B cell (primary cell): ENCODE measurements at regions not wholly inside any gene's neighbourhood (a gene's known extent, or its start where the extent isn't known, plus 50 kb on each side); places are given as distances from the start of the nearest gene placed in this dataset.

ENCODE experiments used
- ATAC-seq: fragments of 200-7000 bp; cut with Tn5 transposase; one replicate; pipeline ENCODE4 v1.10.0; 2021; ENCODE audit warnings: low read depth, mild to moderate bottlenecking, moderate number of reproducible peaks, moderate library complexity
- CTCF ChIA-PET: fragments of 350-600 bp; sonication (Branson Sonifier 250); formaldehyde crosslinking; loops from one replicate; lab custom pipeline; 2021; ENCODE audit warnings: antibody characterized with exemption, inconsistent platforms; lab: Charles Lee
- POLR2A ChIA-PET: fragments of 350-600 bp; sonication (Branson Sonifier 250); formaldehyde crosslinking; loops from one replicate; lab custom pipeline; 2021; ENCODE audit warnings: antibody characterized with exemption; lab: Charles Lee
- DNase-seq: peaks from one replicate; pipeline ENCODE4 v3.0.0; 2013
- H2AFZ ChIP-seq: 2 replicates; pipeline ENCODE4 v1.6.1; 2012; ENCODE audit warnings: mild to moderate bottlenecking, low read depth, low read length; ENCODE audit not compliant: insufficient read depth, poor library complexity, severe bottlenecking
- H3K27ac ChIP-seq, 2 donors: 1 replicate in 1 of 2; 2 replicates in 1 of 2; pipeline ENCODE4 v1.5.1; 2012 to 2013; ENCODE audit warnings: low read length in 2 of 2, mild to moderate bottlenecking in 2 of 2, moderate library complexity in 1 of 2
- H3K27me3 ChIP-seq, 4 experiments: fragments of 200-600 bp in 1 of 4; sonication (generic) in 1 of 4; replicated peaks in 1 of 4; 1 replicate in 2 of 4; 2 replicates in 2 of 4; pipeline versions ENCODE4 v1.6.1 to v1.7.0; 2013 to 2016; ENCODE audit warnings: low read length in 3 of 4, mild to moderate bottlenecking in 2 of 4, mixed read lengths in 1 of 4, moderate library complexity in 1 of 4; ENCODE audit not compliant: insufficient read depth in 4 of 4, control insufficient read depth in 3 of 4; ENCODE audit errors: control extremely low read depth in 1 of 4
- H3K36me3 ChIP-seq, 2 experiments: replicated peaks in 1 of 2; 1 replicate in 1 of 2; 2 replicates in 1 of 2; pipeline versions ENCODE4 v1.6.1 to v1.7.1; 2013; ENCODE audit warnings: low read length in 1 of 2; ENCODE audit not compliant: insufficient read depth in 2 of 2, control insufficient read depth in 1 of 2; ENCODE audit errors: control extremely low read depth in 1 of 2, extremely low read depth in 1 of 2
- H3K4me1 ChIP-seq, 2 donors: fragments of 200-600 bp in 1 of 2; sonication (generic) in 1 of 2; 1 replicate in 1 of 2; 2 replicates in 1 of 2; pipeline versions ENCODE4 v1.5.1 to v1.6.1; 2013 to 2017; ENCODE audit warnings: low read length in 2 of 2; ENCODE audit not compliant: control insufficient read depth in 2 of 2, insufficient read depth in 2 of 2
- H3K4me2 ChIP-seq: replicated peaks from 2 replicates; pipeline ENCODE3; 2012; ENCODE audit warnings: mild to moderate bottlenecking, low read depth, low read length; ENCODE audit not compliant: poor library complexity, severe bottlenecking
- H3K4me3 ChIP-seq, 5 experiments: fragments of 200-600 bp in 1 of 5; sonication (generic) in 1 of 5; 1 replicate in 3 of 5; 2 replicates in 2 of 5; pipeline versions ENCODE4 v1.5.1 to v1.7.0; 2011 to 2016; ENCODE audit warnings: low read length in 4 of 5, mild to moderate bottlenecking in 4 of 5, low read depth in 2 of 5, control low read depth in 1 of 5, moderate library complexity in 1 of 5; ENCODE audit not compliant: insufficient read depth in 1 of 5; ENCODE audit errors: control extremely low read depth in 1 of 5, extremely low read depth in 1 of 5
- H3K79me2 ChIP-seq: fragments of 200-600 bp; sonication (generic); one replicate; pipeline ENCODE4 v1.6.0; 2016; ENCODE audit warnings: low read length; ENCODE audit not compliant: control insufficient read depth, insufficient read depth
- H3K9ac ChIP-seq: fragments of 200-600 bp; sonication (generic); 2 replicates; pipeline ENCODE4 v1.6.1; 2017; ENCODE audit warnings: mild to moderate bottlenecking, low read length, moderate library complexity
- H3K9me3 ChIP-seq, 3 donors: one replicate each; pipeline versions ENCODE4 v1.6.1 to v1.7.1; 2013; ENCODE audit warnings: low read length in 2 of 3; ENCODE audit not compliant: control insufficient read depth in 2 of 3, insufficient read depth in 1 of 3; ENCODE audit errors: control extremely low read depth in 1 of 3
- H4K20me1 ChIP-seq: 2 replicates; pipeline ENCODE4 v1.6.0; 2012; ENCODE audit warnings: mild to moderate bottlenecking, low read length; ENCODE audit not compliant: insufficient read depth, control insufficient read depth, poor library complexity, severe bottlenecking
- H3K27ac Mint-ChIP-seq: one replicate; pipeline ENCODE4 v1.8.0; 2021; ENCODE audit warnings: mixed read lengths
- H3K27me3 Mint-ChIP-seq: one replicate; pipeline ENCODE4 v1.8.0; 2021; ENCODE audit warnings: mixed read lengths
- H3K4me1 Mint-ChIP-seq: one replicate; pipeline ENCODE4 v1.8.0; 2021; ENCODE audit warnings: mixed read lengths
- H3K4me3 Mint-ChIP-seq: one replicate; pipeline ENCODE4 v1.8.0; 2021; ENCODE audit warnings: mixed read lengths
- H3K9me3 Mint-ChIP-seq: one replicate; pipeline ENCODE4 v1.8.0; 2022; ENCODE audit warnings: mixed read lengths; ENCODE audit not compliant: insufficient read depth
- CTCF ChIP-seq: fragments of 200-600 bp; IDR thresholded peaks from one replicate; pipeline ENCODE4 v1.8.0; 2022; ENCODE audit warnings: antibody characterized with exemption, mild to moderate bottlenecking
- EZH2 ChIP-seq: IDR thresholded peaks from 2 replicates; pipeline ENCODE4 v1.6.1; 2012; ENCODE audit warnings: borderline replicate concordance, low read depth, mild to moderate bottlenecking, moderate library complexity, low read length; ENCODE audit not compliant: insufficient read depth, poor library complexity, severe bottlenecking
- WGBS: methylation state at CpG from one replicate; pipeline ENCODE4 v1.1.5; 2013; ENCODE audit warnings: missing lambda C conversion rate; ENCODE audit not compliant: insufficient coverage; 5-methylcytosine and 5-hydroxymethylcytosine counted together
- intact Hi-C: fragments of 100-400 bp; cut with micrococcal nuclease; formaldehyde crosslinking; loops from one replicate; pipeline ENCODE4 v1.10.0; 2022

- no peak overlapping the region for H3K27ac Mint-ChIP-seq
- intact Hi-C loops = no loop called here
- no peaks in the 10 kb centered on the region for H3K9me3 Mint-ChIP-seq
- no CpG with 5 or more reads among the region's 1 CpG for WGBS
- no peaks in the 10 kb centered on the region for H3K79me2 ChIP-seq
- CTCF ChIA-PET = no interaction called here
- H3K9me3 ChIP-seq = no peaks in the 10 kb centered on the region
- no peak overlapping the region for H3K9ac ChIP-seq
- H3K4me1 Mint-ChIP-seq = no peaks in the 10 kb centered on the region
- no peak for ATAC-seq
- H2AFZ ChIP-seq = no peak overlapping the region
- H3K4me3 Mint-ChIP-seq = no peak overlapping the region
- no peak for TF ChIP-seq CTCF
- no peak for TF ChIP-seq EZH2
- H3K27ac ChIP-seq = no peak overlapping the region
- H3K27me3 ChIP-seq = no peaks in the 10 kb centered on the region
- no peak overlapping the region for H3K4me2 ChIP-seq
- H3K36me3 ChIP-seq = no peaks in the 10 kb centered on the region
- no peak for DNase-seq
- no peaks in the 10 kb centered on the region for H3K4me1 ChIP-seq
- POLR2A ChIA-PET = no interaction called here
- no peaks in the 10 kb centered on the region for H3K27me3 Mint-ChIP-seq
- no peaks in the 10 kb centered on the region for H4K20me1 ChIP-seq
- no peak overlapping the region for H3K4me3 ChIP-seq
Measured at GRCh38 chr6:84362193-84362821, 134.9 kb upstream of the CEP162 start.

GRCh38 chr6:84361372-84362192 is 134.1 kb upstream of the CEP162 start:
- Histone ChIP-seq H3K79me2 (no peaks in the 10 kb centered on the region), H3K4me2 (no peak overlapping the region), H3K36me3 (no peaks in the 10 kb centered on the region), H3K27ac (no peak overlapping the region), H4K20me1 (no peaks in the 10 kb centered on the region), H3K4me3 (no peak overlapping the region), H3K9ac (no peak overlapping the region), H3K4me1 (no peaks in the 10 kb centered on the region), H3K27me3 (no peaks in the 10 kb centered on the region), H3K9me3 (no peaks in the 10 kb centered on the region), H2AFZ (no peak overlapping the region)
- no peaks in the 10 kb centered on the region for H3K9me3 Mint-ChIP-seq
- TF ChIP-seq EZH2 (no peak), CTCF (no peak)
- CTCF ChIA-PET = no interaction called here
- no CpG with 5 or more reads among the region's 3 CpGs for WGBS
- H3K27me3 Mint-ChIP-seq = no peaks in the 10 kb centered on the region
- H3K4me1 Mint-ChIP-seq = no peaks in the 10 kb centered on the region
- DNase-seq (no peak), ATAC-seq (no peak)
- H3K27ac Mint-ChIP-seq = no peak overlapping the region
- POLR2A ChIA-PET = no interaction called here
- intact Hi-C loops = no loop called here
- H3K4me3 Mint-ChIP-seq = no peak overlapping the region
